ENCODE measurements at regions not wholly inside any gene's neighbourhood (a gene's known extent, or its start where the extent isn't known, plus 50 kb on each side); places are given as distances from the start of the nearest gene placed in this dataset.

- no peak for TF ChIP-seq TAF1 (IDR thresholded peaks at IDR 0.05; ENCODE audit: low read depth, low read length)
- no peak for TF ChIP-seq POLR2AphosphoS5 (IDR thresholded peaks at IDR 0.05; ENCODE audit: low read depth, low read length)
- TF ChIP-seq POLR2A (IDR thresholded peaks at IDR 0.05; ENCODE audit: low read depth, low read length) = no peak
These were observed 622.6 kb downstream of the DTWD2 start for GRCh38 chr5:118365718-118366117.
